Lower leg skin (tissue), 3 donors: ENCODE measurements at regions not wholly inside any gene's neighbourhood (a gene's known extent, or its start where the extent isn't known, plus 50 kb on each side); places are given as distances from the start of the nearest gene placed in this dataset.

Experiments used
- POLR2A ChIP-seq, 2 donors: fragments of 450-650 bp; IDR thresholded peaks; one replicate each; pipeline ENCODE4 v1.6.1; 2016 to 2017; ENCODE audit warnings: antibody characterized with exemption in 2 of 2, mild to moderate bottlenecking in 1 of 2, moderate library complexity in 1 of 2
- TF ChIP-seq, protein P1 (sequence below), 3 donors: fragments of 450-650 bp; IDR thresholded peaks; one replicate each; pipeline ENCODE4 v1.5.1; 2016; ENCODE audit warnings: antibody characterized with exemption in 3 of 3, mild to moderate bottlenecking in 3 of 3, moderate library complexity in 2 of 3

DNA sequence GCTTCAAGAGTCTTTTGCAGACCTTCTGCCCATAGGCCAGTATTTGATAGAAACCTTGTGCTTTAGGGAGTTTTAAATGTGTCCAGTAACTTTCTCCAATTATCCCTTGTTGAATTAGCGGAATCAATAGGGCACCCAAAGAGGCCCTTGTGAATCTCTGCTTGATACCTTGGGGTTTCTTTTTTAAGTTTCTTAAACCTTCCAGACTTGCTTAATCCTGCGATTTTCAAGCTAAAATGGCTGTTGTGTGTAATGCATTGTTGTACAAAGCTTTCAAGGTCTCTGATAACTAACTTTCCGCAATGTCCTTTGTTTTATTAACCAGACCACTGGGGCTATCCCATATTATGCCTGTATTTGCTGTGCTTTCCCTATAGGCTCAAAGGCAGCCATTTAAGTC, 577.4 kb upstream of the RORB start:
- TF ChIP-seq, protein P1, sequence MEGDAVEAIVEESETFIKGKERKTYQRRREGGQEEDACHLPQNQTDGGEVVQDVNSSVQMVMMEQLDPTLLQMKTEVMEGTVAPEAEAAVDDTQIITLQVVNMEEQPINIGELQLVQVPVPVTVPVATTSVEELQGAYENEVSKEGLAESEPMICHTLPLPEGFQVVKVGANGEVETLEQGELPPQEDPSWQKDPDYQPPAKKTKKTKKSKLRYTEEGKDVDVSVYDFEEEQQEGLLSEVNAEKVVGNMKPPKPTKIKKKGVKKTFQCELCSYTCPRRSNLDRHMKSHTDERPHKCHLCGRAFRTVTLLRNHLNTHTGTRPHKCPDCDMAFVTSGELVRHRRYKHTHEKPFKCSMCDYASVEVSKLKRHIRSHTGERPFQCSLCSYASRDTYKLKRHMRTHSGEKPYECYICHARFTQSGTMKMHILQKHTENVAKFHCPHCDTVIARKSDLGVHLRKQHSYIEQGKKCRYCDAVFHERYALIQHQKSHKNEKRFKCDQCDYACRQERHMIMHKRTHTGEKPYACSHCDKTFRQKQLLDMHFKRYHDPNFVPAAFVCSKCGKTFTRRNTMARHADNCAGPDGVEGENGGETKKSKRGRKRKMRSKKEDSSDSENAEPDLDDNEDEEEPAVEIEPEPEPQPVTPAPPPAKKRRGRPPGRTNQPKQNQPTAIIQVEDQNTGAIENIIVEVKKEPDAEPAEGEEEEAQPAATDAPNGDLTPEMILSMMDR (IDR thresholded peaks at IDR 0.05), result no peak
- TF ChIP-seq POLR2A (IDR thresholded peaks at IDR 0.05), result no peak
